ENCODE measurements at regions not wholly inside any gene's neighbourhood (a gene's known extent, or its start where the extent isn't known, plus 50 kb on each side); places are given as distances from the start of the nearest gene placed in this dataset.

- TF ChIP-seq MTF1 (CRISPR knock-in tag; IDR thresholded peaks at IDR 0.05; ENCODE audit: borderline replicate concordance) (no peak), ZNF318 (IDR thresholded peaks at IDR 0.05; ENCODE audit: borderline replicate concordance in 1 of 2, low read depth in 1 of 2) (no peak), NR4A1 (CRISPR knock-in tag; IDR thresholded peaks at IDR 0.05) (no peak), NR4A1 (tag; IDR thresholded peaks at IDR 0.05) (no peak), ZNF511 (CRISPR knock-in tag; IDR thresholded peaks at IDR 0.05) (no peak), EP400 (IDR thresholded peaks at IDR 0.05) (no peak), DIDO1 (tag; IDR thresholded peaks at IDR 0.05; ENCODE audit: low read depth) (no peak), GABPB2 (CRISPR knock-in tag; conservative IDR thresholded peaks at IDR 0.05) (no peak)
Measured at GRCh38 chr2:199160677-199161465, 296.9 kb downstream of the SATB2 start (continued).
